Lung (tissue), 11 donors: ENCODE measurements at regions not wholly inside any gene's neighbourhood (a gene's known extent, or its start where the extent isn't known, plus 50 kb on each side); places are given as distances from the start of the nearest gene placed in this dataset.

Experiments used
- ATAC-seq: fragments of 200-7000 bp; cut with Tn5 transposase; one replicate; pipeline ENCODE4 v1.9.1; 2020; ENCODE audit warnings: moderate number of reproducible peaks; ENCODE audit not compliant: insufficient read depth, low FRiP score
- DNase-seq, 3 donors: peaks; one replicate each; pipeline ENCODE4 v3.0.0-alpha.2; 2013 to 2017
- H3K27ac ChIP-seq, 2 donors: one replicate each; pipeline ENCODE4 v1.5.1; 2013; ENCODE audit warnings: mild to moderate bottlenecking in 2 of 2, moderate library complexity in 2 of 2, control low read depth in 1 of 2, inconsistent platforms in 1 of 2, low read depth in 1 of 2, low read length in 1 of 2
- H3K27me3 ChIP-seq, 3 donors: one replicate each; pipeline ENCODE4 v1.5.1; 2013; ENCODE audit warnings: low read length in 2 of 3; ENCODE audit not compliant: control insufficient read depth in 3 of 3, insufficient read depth in 3 of 3
- H3K36me3 ChIP-seq, 4 donors: one replicate each; pipeline ENCODE4 v1.5.1; 2013; ENCODE audit warnings: low read length in 4 of 4, mild to moderate bottlenecking in 1 of 4, moderate library complexity in 1 of 4; ENCODE audit not compliant: control insufficient read depth in 4 of 4, insufficient read depth in 4 of 4
- H3K4me1 ChIP-seq, 5 donors: one replicate each; pipeline ENCODE4 v1.5.1; 2013; ENCODE audit warnings: low read length in 5 of 5, mild to moderate bottlenecking in 2 of 5, moderate library complexity in 1 of 5; ENCODE audit not compliant: control insufficient read depth in 5 of 5, insufficient read depth in 5 of 5
- H3K4me3 ChIP-seq: one replicate; pipeline ENCODE4 v1.5.1; 2013; ENCODE audit warnings: mild to moderate bottlenecking, control low read depth, moderate library complexity
- H3K9ac ChIP-seq, 2 donors: one replicate each; pipeline ENCODE4 v1.5.1; 2013; ENCODE audit warnings: low read length in 2 of 2, control low read depth in 1 of 2; ENCODE audit not compliant: insufficient read depth in 1 of 2
- H3K9me3 ChIP-seq, 4 donors: one replicate each; pipeline ENCODE4 v1.5.1; 2013; ENCODE audit warnings: low read length in 3 of 4, mild to moderate bottlenecking in 1 of 4, moderate library complexity in 1 of 4; ENCODE audit not compliant: control insufficient read depth in 4 of 4, insufficient read depth in 3 of 4
- WGBS, 2 donors: extraction: QIAGEN DNeasy Blood & Tissue Kit; methylation state at CpG; one replicate each; pipeline ENCODE4 v1.1.7; 2013; 5-methylcytosine and 5-hydroxymethylcytosine counted together
- TF ChIP-seq, protein P1 (sequence below): IDR thresholded peaks from 2 replicates; pipeline ENCODE4 v1.5.1; 2012; ENCODE audit warnings: mild to moderate bottlenecking; ENCODE audit errors: control extremely low read depth, extremely low read depth
- donor health status: control.
- donor health status: control.
- donor health status: Bipolar disorder and iron deficiency.
- donor health status: healthy.
- donor health status: DM: yes; HTN: yes; CAD: no.

DNA sequence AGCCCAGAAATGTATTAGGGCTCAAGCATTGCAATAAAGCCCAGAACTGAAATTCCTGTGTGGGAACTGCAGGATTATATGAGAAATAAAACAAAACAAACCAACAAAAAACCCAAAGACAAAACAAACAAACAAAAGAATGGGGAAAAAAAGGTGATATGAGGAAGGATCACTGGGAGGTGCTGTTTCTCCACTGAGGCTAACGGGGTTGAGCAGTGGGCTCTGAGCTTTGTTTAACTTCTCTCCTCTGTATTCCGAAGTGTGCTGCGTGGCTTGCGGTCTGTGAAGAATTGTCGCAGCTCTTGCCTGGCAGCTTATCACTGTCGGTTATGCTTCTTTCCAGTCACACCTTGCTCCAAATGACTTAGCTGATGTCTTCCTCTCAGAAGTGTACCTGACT is 106.3 kb downstream of the TENT4A start:
- H3K4me3 ChIP-seq: no peak overlapping the region
- ATAC-seq (no peak), DNase-seq (peak in 2 of 3 donors; percentile 10 to 44)
- no peaks in the 10 kb centered on the region for H3K36me3 ChIP-seq
- peaks cover 0 to 8% (median 8%) of the 10 kb centered on the region in 3 donors for H3K27me3 ChIP-seq
- no peaks in the 10 kb centered on the region for H3K4me1 ChIP-seq
- TF ChIP-seq, protein P1, sequence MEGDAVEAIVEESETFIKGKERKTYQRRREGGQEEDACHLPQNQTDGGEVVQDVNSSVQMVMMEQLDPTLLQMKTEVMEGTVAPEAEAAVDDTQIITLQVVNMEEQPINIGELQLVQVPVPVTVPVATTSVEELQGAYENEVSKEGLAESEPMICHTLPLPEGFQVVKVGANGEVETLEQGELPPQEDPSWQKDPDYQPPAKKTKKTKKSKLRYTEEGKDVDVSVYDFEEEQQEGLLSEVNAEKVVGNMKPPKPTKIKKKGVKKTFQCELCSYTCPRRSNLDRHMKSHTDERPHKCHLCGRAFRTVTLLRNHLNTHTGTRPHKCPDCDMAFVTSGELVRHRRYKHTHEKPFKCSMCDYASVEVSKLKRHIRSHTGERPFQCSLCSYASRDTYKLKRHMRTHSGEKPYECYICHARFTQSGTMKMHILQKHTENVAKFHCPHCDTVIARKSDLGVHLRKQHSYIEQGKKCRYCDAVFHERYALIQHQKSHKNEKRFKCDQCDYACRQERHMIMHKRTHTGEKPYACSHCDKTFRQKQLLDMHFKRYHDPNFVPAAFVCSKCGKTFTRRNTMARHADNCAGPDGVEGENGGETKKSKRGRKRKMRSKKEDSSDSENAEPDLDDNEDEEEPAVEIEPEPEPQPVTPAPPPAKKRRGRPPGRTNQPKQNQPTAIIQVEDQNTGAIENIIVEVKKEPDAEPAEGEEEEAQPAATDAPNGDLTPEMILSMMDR: no peak
- H3K9me3 ChIP-seq: peaks cover 0 to 11% (median 4%) of the 10 kb centered on the region in 4 donors
- WGBS, 2 donors: 56 to 60% methylated on average over 6 of the region's 6 CpGs
- no peak overlapping the region for H3K9ac ChIP-seq
- no peak overlapping the region for H3K27ac ChIP-seq

DNA sequence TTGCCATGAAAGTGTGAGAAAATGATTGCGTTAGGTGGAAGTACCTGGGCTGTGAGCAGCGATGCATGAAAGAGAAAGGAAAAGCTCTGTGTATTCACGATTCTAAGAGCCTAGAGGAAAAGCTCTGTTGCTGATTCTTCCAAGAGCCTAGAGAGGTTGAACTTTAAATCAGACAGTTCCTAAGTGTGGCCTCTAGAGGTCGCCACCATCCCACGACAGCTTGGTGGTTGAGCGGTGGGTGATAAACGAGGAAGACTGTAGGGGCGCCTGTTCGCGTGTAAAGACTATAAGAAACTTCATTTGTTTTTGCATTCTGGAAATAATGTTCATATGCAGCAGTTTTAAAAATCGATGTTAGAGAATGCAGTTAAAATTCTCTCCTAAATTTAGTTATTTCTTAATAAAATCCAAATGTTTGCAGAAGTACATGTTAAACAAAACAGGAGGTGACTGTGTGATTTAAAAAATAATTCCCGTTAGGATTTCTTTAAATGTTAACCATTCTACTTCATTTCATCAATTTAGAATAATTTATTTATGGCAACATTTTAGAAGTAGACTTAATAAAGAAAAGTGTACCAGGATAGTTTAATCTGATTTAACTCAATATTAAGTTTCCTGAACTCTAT is 107.7 kb downstream of the TENT4A start:
- Histone ChIP-seq H3K4me1 (no peaks in the 10 kb centered on the region), H3K36me3 (no peaks in the 10 kb centered on the region), H3K27ac (no peak overlapping the region), H3K9me3 (peaks cover 0 to 11% (median 4%) of the 10 kb centered on the region in 4 donors), H3K4me3 (no peak overlapping the region), H3K27me3 (peaks cover 0 to 8% (median 8%) of the 10 kb centered on the region in 3 donors), H3K9ac (no peak overlapping the region)
- TF ChIP-seq, protein P1: no peak
- 32 to 33% methylated on average over 12 of the region's 12 CpGs for WGBS, 2 donors
- DNase-seq (peak; percentile 16 to 40 (median 22)), ATAC-seq (no peak)

DNA sequence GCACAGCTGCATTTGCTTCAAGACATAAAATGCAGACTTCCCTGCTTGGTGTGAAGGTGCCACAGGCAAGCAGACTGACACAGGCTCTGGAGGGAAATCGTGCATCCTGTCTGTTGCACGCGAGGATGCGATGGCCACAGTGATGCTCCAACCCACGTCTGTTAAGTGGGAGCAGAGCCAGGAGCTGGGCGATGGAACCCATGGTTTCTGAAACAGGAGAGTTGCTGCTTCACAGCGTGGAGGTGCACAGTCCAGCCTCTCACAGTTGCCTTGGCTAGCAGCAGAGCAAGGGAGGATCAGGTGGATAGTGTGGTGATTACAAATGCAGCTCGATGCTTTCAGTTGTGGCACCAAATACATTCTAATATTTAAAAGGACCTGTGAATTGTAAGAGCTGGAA is 108.8 kb downstream of the TENT4A start:
- H3K36me3 ChIP-seq: no peaks in the 10 kb centered on the region
- no peaks in the 10 kb centered on the region for H3K4me1 ChIP-seq
- no peak for DNase-seq
- peaks cover 0 to 8% (median 8%) of the 10 kb centered on the region in 3 donors for H3K27me3 ChIP-seq
- WGBS, 2 donors: 89 to 95% methylated on average over 8 of the region's 8 CpGs
- ATAC-seq: no peak
- H3K9me3 ChIP-seq: peaks cover 0 to 11% (median 4%) of the 10 kb centered on the region in 4 donors
- TF ChIP-seq, protein P1: no peak
- no peak overlapping the region for H3K9ac ChIP-seq
- no peak overlapping the region for H3K27ac ChIP-seq
- no peak overlapping the region for H3K4me3 ChIP-seq
